Activated CD4-positive, alpha-beta T cell treated with anti-CD3 and anti-CD28 coated beads, Interleukin-2, amount 10 ng/mL, durations not matched to agents 7 days and 5 days (primary cell): ENCODE measurements at regions not wholly inside any gene's neighbourhood (a gene's known extent, or its start where the extent isn't known, plus 50 kb on each side); places are given as distances from the start of the nearest gene placed in this dataset.
A peak's percentile ranks its signal among the peaks of the same experiment; 100 is the strongest.
"Not testable (repeated sequence)": the region's sequence is repeated elsewhere in the genome, so short reads cannot be mapped to it uniquely, and the experiment has no call there.

ENCODE experiments used
- CTCF ChIA-PET: fragments of 350-600 bp; sonication (Branson Sonifier 250); formaldehyde crosslinking; loops from one replicate; lab custom pipeline; 2021; ENCODE audit warnings: antibody characterized with exemption; lab: Charles Lee
- POLR2A ChIA-PET: fragments of 350-600 bp; sonication (Branson Sonifier 250); formaldehyde crosslinking; loops from one replicate; lab custom pipeline; 2021; ENCODE audit warnings: antibody characterized with exemption; lab: Charles Lee
- DNase-seq: peaks from one replicate; pipeline ENCODE4 v3.0.0-alpha.2; 2020
- H3K27ac Mint-ChIP-seq: one replicate; pipeline ENCODE4 v1.8.0; 2021; ENCODE audit warnings: mild to moderate bottlenecking, moderate library complexity, mixed read lengths
- H3K27me3 Mint-ChIP-seq: one replicate; pipeline ENCODE4 v1.8.0; 2021; ENCODE audit warnings: mixed read lengths
- H3K36me3 Mint-ChIP-seq: one replicate; pipeline ENCODE4 v1.8.0; 2021; ENCODE audit warnings: low read depth, mixed read lengths
- H3K4me1 Mint-ChIP-seq: one replicate; pipeline ENCODE4 v1.8.0; 2021; ENCODE audit warnings: mixed read lengths
- H3K4me3 Mint-ChIP-seq: one replicate; pipeline ENCODE4 v1.8.0; 2021; ENCODE audit warnings: mild to moderate bottlenecking, moderate library complexity, mixed read lengths
- H3K9me3 Mint-ChIP-seq: one replicate; pipeline ENCODE4 v1.8.0; 2021; ENCODE audit warnings: mixed read lengths

DNA sequence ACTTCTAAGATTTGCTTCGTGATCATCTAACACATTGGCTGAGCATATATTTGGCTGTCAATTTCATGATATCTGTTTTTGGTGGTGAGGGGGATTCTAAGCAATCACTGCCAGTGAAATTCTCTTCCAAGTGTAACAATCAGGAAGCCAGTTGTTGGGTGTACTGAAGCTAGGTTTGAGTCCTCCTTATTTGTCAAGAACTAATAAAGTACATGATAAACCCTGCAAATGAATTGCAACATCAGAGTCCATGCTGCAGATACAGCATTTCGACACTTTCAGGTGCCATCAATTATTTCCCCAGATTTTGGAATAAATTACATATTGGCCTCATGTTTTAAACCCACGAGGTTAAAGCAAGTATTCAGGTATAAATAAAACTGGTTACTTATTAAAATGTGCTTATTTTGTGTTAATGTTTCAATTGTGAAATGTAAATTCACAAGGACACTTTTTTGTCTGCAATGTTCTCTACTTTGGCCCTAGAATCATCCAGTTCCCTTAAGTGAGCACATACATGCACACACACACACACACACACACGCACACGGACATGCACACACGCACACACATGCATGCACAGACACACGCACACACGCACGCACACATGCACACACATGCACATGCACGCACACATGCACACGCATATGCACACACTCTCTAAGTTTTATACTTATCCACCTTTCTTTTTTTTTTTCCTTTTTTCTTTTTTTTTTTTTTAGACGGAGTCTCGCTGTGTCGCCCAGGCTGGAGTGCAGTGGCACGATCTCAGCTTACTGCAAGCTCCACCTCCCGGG, 510.2 kb upstream of the KLF6 start:
- CTCF ChIA-PET = no interaction called here

DNA sequence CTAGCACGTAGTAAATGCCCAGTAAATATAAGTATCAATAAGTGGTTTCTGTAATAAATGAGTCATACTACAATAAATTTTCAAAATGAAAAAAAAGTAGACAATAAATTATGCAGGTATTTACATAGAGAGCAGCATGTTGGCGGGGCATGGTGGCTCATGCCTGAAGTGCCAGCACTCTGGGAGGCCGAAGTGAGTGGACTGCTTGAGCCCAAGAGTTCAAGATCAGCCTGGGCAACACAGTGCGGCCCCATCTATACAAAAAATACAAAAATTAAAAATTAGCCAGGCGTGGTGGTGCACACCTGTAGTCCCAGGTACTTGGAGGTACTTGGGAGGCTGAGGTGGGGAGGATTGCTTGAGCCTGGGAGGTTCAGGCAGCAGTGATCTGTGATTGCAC, 509.3 kb upstream of the KLF6 start:
- DNase-seq = no peak
- ChIA-PET POLR2A (no interaction called here), CTCF (no interaction called here)
- Mint-ChIP-seq H3K4me3 (no peak overlapping the region), H3K4me1 (no peaks in the 10 kb centered on the region), H3K9me3 (no peaks in the 10 kb centered on the region), H3K36me3 (no peaks in the 10 kb centered on the region), H3K27me3 (no peaks in the 10 kb centered on the region), H3K27ac (no peak overlapping the region)

More for the DNA sequence above, 510.2 kb upstream of the KLF6 start:
- POLR2A ChIA-PET = no interaction called here
- Mint-ChIP-seq H3K4me1 (no peaks in the 10 kb centered on the region), H3K27ac (no peak overlapping the region), H3K27me3 (no peaks in the 10 kb centered on the region), H3K4me3 (no peak overlapping the region), H3K9me3 (no peaks in the 10 kb centered on the region), H3K36me3 (no peaks in the 10 kb centered on the region)
- DNase-seq = no peak

DNA sequence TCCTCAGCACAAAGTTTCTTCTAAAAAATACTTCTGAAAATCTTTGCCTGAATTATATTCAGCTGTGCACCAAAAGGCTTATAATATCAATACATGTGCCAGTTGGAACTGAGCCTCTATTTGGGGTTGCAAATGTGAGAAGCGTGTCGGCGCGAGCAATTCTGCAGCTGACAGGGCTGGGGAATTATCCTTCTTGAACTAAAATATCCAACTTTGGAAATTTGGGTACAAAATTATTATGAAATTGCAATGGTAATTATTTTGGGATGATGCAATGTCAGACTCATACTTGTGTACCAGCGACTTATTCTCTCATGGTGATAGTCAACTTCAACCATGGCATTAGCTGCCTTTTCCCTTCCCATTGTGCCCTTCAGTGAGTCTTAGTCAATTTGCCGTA, 507.0 kb upstream of the KLF6 start:
- ChIA-PET POLR2A (no interaction called here), CTCF (no interaction called here)
- Mint-ChIP-seq H3K9me3 (no peaks in the 10 kb centered on the region), H3K4me3 (no peak overlapping the region), H3K27me3 (no peaks in the 10 kb centered on the region), H3K27ac (no peak overlapping the region), H3K4me1 (no peaks in the 10 kb centered on the region), H3K36me3 (no peaks in the 10 kb centered on the region)
- no peak for DNase-seq

DNA sequence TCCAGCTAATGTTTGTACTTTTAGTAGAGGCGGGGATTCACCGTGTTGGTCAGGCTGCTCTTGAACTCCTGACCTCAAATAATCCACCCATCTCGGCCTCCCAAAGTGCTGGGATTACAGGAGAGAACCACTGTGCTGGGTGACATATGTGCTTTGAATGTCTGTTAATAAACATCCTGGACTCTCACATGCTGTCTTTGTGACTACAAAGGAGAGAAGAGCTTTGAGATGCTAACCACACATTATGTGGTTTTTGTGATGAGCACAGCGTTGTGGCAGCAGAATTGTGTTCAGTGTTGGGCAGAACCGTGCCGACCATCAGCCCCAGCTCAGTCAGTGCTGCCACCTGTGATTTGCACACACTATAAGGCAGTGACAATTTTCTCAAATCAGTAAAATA, 500.1 kb upstream of the KLF6 start:
- no peak for DNase-seq
- Mint-ChIP-seq H3K4me1 (peaks cover 9% of the 10 kb centered on the region), H3K4me3 (no peak overlapping the region), H3K9me3 (no peaks in the 10 kb centered on the region), H3K36me3 (no peaks in the 10 kb centered on the region), H3K27ac (peak overlapping the region; percentile 22), H3K27me3 (no peaks in the 10 kb centered on the region)
- ChIA-PET CTCF (interaction anchor here (1.0 kb wide), 1 partner anchor 14 kb away, joined by 3 read pairs; no protein-coding TSS in a partner anchor), POLR2A (no interaction called here)

DNA sequence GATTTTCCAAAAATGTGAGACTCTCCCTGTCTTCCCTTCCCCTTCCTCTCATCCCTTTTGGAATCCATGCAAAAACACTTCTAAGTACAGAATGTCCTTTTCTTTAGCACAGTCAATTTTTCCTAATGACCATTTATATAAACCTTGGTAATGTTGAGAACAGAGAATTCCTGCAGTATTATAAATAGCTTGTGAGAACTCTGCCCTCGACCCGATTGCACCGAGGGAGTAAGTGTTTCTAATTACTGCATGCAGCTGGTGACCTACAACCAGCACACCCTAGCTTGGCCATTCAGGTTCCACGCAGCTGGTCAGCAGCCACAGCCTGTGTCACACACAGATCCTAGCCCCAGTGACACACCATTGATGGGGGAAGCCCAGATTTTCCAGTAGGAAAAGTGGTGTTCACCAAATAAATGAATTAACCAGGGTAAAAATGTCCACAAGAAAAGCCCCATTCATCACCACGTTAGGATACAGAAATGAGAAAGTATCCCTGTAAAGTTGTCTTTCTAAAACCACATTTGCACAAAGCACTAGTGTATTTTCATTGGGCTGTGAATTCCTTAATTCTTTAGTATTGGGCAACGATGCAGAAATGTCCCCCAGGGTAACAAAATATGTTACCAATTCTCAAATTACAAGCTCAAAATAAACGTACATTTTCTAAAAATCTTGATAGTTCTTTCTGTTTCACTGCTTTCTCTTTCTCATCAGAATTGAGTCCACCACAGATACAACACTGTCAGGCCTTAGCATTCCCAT, 499.0 kb upstream of the KLF6 start:
- H3K4me3 Mint-ChIP-seq = no peak overlapping the region
- CTCF ChIA-PET = interaction anchor here (0.6 kb wide), 1 partner anchor 1206 kb away, joined by 3 read pairs; no protein-coding TSS in a partner anchor
- no peak for DNase-seq
- no peaks in the 10 kb centered on the region for H3K36me3 Mint-ChIP-seq
- POLR2A ChIA-PET = no interaction called here
- no peaks in the 10 kb centered on the region for H3K9me3 Mint-ChIP-seq
- H3K27ac Mint-ChIP-seq = no peak overlapping the region
- no peaks in the 10 kb centered on the region for H3K27me3 Mint-ChIP-seq
- H3K4me1 Mint-ChIP-seq = peaks cover 9% of the 10 kb centered on the region

DNA sequence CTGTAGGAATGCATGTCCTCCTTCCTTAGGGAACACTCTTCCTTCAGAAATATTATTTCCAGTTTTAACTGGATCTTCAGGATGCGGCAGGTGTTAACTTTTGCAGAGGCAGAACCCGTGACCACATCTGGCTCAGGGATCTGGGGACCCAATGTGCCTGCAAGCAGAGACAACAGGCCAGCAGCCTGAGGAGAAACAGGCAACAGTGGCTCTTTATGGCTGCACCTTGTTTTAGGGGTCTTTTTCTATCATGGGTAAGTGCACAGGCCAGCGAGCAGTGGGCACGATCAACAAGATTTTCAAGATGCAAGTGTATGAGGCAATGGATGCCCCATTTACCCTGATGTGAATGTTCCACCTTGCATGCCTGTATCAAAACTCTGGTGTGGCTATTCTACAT, 497.5 kb upstream of the KLF6 start:
- H3K36me3 Mint-ChIP-seq = no peaks in the 10 kb centered on the region
- H3K4me1 Mint-ChIP-seq = peaks cover 9% of the 10 kb centered on the region
- no peak overlapping the region for H3K27ac Mint-ChIP-seq
- H3K9me3 Mint-ChIP-seq = no peaks in the 10 kb centered on the region
- no peaks in the 10 kb centered on the region for H3K27me3 Mint-ChIP-seq
- CTCF ChIA-PET = no interaction called here
- POLR2A ChIA-PET = no interaction called here
- no peak overlapping the region for H3K4me3 Mint-ChIP-seq
- DNase-seq = no peak

DNA sequence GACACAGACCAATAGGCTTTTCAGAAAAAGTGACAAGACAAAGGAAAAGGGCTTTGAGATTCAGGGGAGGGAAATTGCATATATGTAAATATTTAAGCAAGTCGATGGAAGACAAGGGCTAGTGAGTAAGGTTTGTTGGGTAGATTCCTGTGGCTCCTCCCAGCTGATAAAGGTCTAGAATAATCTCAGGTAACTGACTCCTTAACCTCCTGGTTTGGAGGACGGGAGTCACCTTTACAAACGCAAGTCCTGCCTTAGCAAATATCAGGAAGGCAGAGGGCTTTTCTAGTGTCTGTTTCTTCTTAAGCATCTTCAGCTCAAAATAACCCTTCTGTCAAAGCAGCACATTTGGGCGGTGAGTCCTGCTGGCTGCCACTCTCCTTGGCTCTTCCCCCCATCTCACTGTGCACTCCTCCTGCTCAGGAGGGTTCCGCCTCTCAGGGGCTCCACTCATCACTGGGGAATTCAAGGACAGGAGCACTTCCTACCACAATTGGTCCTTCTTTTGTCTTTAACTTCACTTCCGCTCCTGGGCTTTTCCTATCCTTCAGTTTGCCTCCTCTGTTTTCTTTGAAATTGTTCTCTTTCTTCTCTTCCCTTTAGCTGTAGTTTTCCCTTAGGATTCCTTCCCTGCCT, 496.3 kb upstream of the KLF6 start:
- no peak for DNase-seq
- H3K4me1 Mint-ChIP-seq = peaks cover 9% of the 10 kb centered on the region
- no peak overlapping the region for H3K4me3 Mint-ChIP-seq
- ChIA-PET CTCF (no interaction called here), POLR2A (no interaction called here)
- H3K27ac Mint-ChIP-seq = no peak overlapping the region
- H3K9me3 Mint-ChIP-seq = no peaks in the 10 kb centered on the region
- no peaks in the 10 kb centered on the region for H3K36me3 Mint-ChIP-seq
- peaks cover 4% of the 10 kb centered on the region for H3K27me3 Mint-ChIP-seq

DNA sequence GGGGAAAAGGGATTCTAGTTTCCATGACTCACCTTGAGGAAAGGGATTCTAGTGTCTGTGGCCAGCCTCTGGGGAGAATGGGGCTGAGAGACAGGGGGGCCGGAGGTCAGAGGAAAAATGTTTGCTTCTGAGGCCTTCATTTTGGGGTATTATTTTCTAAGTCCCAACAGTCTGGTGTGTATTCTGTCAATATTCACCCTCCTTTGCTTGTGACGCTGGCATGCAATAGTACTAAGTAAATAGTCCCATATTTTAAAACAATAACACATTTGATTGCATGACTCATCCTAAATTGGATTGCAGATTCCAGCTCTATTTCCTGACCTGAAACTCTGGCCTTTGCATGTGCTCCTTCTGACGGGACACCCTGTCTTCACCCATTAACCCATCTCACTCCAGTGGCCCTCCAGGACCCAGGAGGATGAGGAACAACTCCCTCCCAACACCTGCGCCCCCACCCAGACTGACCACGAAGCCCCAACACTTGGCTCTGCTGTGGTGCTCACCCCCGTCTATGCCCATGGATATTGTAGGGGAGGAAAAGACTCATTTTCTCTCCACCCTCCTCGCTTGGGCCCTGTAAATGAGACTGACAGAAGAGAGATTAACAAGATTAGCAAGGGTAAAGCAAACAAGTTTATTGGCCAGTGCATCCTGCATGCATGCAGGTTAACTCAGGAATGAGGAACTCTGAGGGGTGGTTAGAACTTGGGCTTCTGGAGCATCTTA, 495.6 kb upstream of the KLF6 start:
- H3K9me3 Mint-ChIP-seq = no peaks in the 10 kb centered on the region
- POLR2A ChIA-PET = no interaction called here
- H3K4me1 Mint-ChIP-seq = peaks cover 9% of the 10 kb centered on the region
- no peaks in the 10 kb centered on the region for H3K36me3 Mint-ChIP-seq
- no peak overlapping the region for H3K27ac Mint-ChIP-seq
- H3K4me3 Mint-ChIP-seq = no peak overlapping the region
- DNase-seq = no peak
- CTCF ChIA-PET = no interaction called here
- peaks cover 5% of the 10 kb centered on the region for H3K27me3 Mint-ChIP-seq

DNA sequence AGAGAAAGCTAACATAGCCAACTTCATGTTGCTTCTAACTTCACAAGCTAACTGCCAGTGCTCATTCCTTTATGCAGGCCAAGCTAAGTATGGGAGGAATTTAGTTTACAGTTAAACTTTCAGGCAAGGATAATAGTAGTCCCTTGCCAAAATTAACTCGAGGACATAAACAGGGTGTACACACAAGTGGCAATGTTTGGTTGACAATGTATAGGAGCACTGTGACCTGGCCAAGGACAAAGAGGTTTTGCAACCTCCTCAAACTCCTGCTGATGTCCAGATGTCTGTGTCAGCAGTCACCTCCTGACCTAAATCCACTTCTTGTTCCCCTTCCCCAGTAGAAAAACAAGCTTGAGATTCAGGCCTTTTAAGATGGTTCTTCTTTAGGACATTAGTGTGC, 494.6 kb upstream of the KLF6 start:
- H3K9me3 Mint-ChIP-seq = no peaks in the 10 kb centered on the region

DNA sequence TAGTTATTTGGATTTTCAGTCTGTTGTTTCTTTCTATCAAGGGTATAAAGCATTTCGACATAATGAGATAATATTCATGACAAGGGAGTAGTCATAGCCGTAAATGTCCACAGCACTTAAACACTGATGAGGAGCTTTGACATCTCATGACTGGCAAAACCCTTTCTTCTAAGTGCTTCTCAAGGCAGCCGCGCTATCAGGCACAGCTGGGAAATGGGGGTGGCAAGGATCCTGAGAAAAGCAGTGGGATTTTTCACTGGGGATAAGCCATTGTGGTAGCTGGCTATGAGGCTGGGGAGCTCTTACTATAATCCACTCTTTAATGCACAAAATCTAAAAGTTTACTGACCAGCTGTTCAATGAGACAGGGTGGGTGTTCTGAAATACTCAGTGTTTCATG, 493.2 kb upstream of the KLF6 start:
- H3K27ac Mint-ChIP-seq = no peak overlapping the region
- DNase-seq = no peak
- ChIA-PET CTCF (interaction anchor here (0.6 to 1.3 kb wide), 2 partner anchors 15 to 219 kb away, joined by 3 read pairs; no protein-coding TSS in a partner anchor), POLR2A (no interaction called here)
- H3K4me1 Mint-ChIP-seq = no peaks in the 10 kb centered on the region
- no peaks in the 10 kb centered on the region for H3K36me3 Mint-ChIP-seq
- no peaks in the 10 kb centered on the region for H3K9me3 Mint-ChIP-seq
- peaks cover 9% of the 10 kb centered on the region for H3K27me3 Mint-ChIP-seq
- no peak overlapping the region for H3K4me3 Mint-ChIP-seq

More for the DNA sequence above, 494.6 kb upstream of the KLF6 start:
- Mint-ChIP-seq H3K27me3 (peaks cover 6% of the 10 kb centered on the region), H3K36me3 (no peaks in the 10 kb centered on the region), H3K4me3 (no peak overlapping the region), H3K4me1 (peaks cover 2% of the 10 kb centered on the region), H3K27ac (no peak overlapping the region)
- ChIA-PET CTCF (no interaction called here), POLR2A (no interaction called here)
- no peak for DNase-seq

DNA sequence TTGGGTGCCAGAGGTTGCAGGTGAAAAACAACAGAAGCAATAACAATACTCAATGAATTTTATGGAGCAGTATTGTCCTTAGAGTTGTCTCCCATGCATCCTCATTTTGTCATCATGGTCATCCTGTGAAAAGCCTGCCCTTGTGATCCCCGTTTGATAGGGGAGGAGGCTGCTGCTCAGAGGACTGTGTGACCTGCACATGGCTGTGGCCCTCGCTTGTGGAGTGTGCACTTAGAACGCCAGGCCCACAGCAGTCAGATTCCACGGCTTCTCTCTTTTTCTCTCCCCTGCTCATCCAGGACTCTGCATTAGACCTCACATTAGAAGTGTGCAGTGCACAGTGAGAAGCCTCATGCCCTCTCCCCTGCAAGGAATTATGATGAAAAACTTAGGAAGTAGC, 491.1 kb upstream of the KLF6 start:
- H3K9me3 Mint-ChIP-seq = no peaks in the 10 kb centered on the region
- peaks cover 12% of the 10 kb centered on the region for H3K27me3 Mint-ChIP-seq
- ChIA-PET POLR2A (no interaction called here), CTCF (no interaction called here)
- no peak for DNase-seq
- no peak overlapping the region for H3K4me3 Mint-ChIP-seq
- H3K27ac Mint-ChIP-seq = no peak overlapping the region
- H3K36me3 Mint-ChIP-seq = no peaks in the 10 kb centered on the region
- H3K4me1 Mint-ChIP-seq = no peaks in the 10 kb centered on the region

DNA sequence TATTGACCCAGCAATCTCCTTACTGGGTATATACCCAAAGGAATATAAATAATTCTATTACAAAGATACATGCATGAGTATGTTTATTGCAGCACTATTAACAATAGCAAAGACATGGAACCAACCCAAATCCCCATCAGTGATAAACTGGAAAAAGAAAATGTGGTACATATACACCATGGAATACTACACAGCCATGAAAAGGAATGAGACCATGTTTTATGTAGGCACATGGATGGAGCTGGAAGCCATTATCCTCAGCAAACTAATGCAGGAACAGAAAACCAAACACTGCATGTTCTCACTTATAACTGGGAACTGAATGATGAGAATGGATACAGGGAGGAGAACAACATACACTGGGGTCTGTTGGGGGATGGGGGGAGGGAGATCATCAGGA, 489.7 kb upstream of the KLF6 start:
- H3K27ac Mint-ChIP-seq, H3K4me3 Mint-ChIP-seq, CTCF ChIA-PET, POLR2A ChIA-PET, H3K4me1 Mint-ChIP-seq, H3K36me3 Mint-ChIP-seq, H3K9me3 Mint-ChIP-seq, DNase-seq: not testable (repeated sequence)
- H3K27me3 Mint-ChIP-seq = peaks cover 19% of the 10 kb centered on the region
